H1 (cell line): ENCODE measurements at regions not wholly inside any gene's neighbourhood (a gene's known extent, or its start where the extent isn't known, plus 50 kb on each side); places are given as distances from the start of the nearest gene placed in this dataset.

Source experiments
- CTCF ChIA-PET: fragments of 300-600 bp; sonication (Branson Sonifier 250); formaldehyde crosslinking; loops from one replicate; lab custom pipeline; 2021; ENCODE audit not compliant: partially characterized antibody; lab: Charles Lee
- POLR2A ChIA-PET: fragments of 300-600 bp; sonication (Branson Sonifier 250); formaldehyde crosslinking; loops from one replicate; lab custom pipeline; 2021; ENCODE audit warnings: inconsistent platforms; ENCODE audit not compliant: partially characterized antibody; lab: Charles Lee
- DNase-seq, 2 experiments: peaks; one replicate each; pipeline versions ENCODE4 v3.0.0 to v3.0.0-alpha.2; 2010 to 2022; ENCODE audit warnings: low spot score in 2 of 2, low read depth in 1 of 2, mixed read lengths in 1 of 2
- FAIRE-seq: peaks from 2 replicates; lab custom pipeline; 2011; peaks lifted over from hg19 to GRCh38; lab: Jason Lieb, UNC
- H2AFZ ChIP-seq: 2 replicates; pipeline ENCODE4 v1.8.1; 2012; ENCODE audit warnings: low read length, inconsistent platforms
- H2AK5ac ChIP-seq: 2 replicates; pipeline ENCODE4 v1.6.1; 2013; ENCODE audit warnings: low read depth, low read length
- H2BK120ac ChIP-seq: replicated peaks from 2 replicates; pipeline ENCODE3; 2013; ENCODE audit warnings: low read depth, low read length, inconsistent platforms
- H2BK12ac ChIP-seq: 2 replicates; pipeline ENCODE4 v1.6.1; 2013; ENCODE audit warnings: low read depth, low read length
- H2BK15ac ChIP-seq: 2 replicates; pipeline ENCODE4 v1.6.1; 2013; ENCODE audit warnings: low read length
- H2BK20ac ChIP-seq: 2 replicates; pipeline ENCODE4 v1.6.1; 2013; ENCODE audit warnings: low read length
- H2BK5ac ChIP-seq: 2 replicates; pipeline ENCODE4 v1.6.1; 2013; ENCODE audit warnings: low read depth, low read length
- H3K14ac ChIP-seq: 2 replicates; pipeline ENCODE4 v1.6.1; 2013; ENCODE audit warnings: inconsistent platforms; ENCODE audit not compliant: insufficient read length
- H3K18ac ChIP-seq: 2 replicates; pipeline ENCODE4 v1.6.1; 2013; ENCODE audit warnings: low read length; ENCODE audit errors: extremely low read depth
- H3K23ac ChIP-seq: 2 replicates; pipeline ENCODE4 v1.6.1; 2013; ENCODE audit warnings: inconsistent platforms; ENCODE audit not compliant: insufficient read length
- H3K23me2 ChIP-seq: 2 replicates; pipeline ENCODE4 v1.6.1; 2013; ENCODE audit warnings: low read depth, low read length
- H3K27ac ChIP-seq: 2 replicates; pipeline ENCODE4 v1.6.1; 2011; ENCODE audit warnings: low read depth, low read length, inconsistent platforms
- H3K27me3 ChIP-seq, 4 experiments: replicated peaks in 1 of 4; 1 replicate in 1 of 4; 2 replicates in 3 of 4; pipeline versions ENCODE4 v1.6.1 to v1.8.1; 2011 to 2013; ENCODE audit warnings: low read length in 3 of 4, mild to moderate bottlenecking in 3 of 4, inconsistent platforms in 2 of 4, mixed read lengths in 2 of 4, moderate library complexity in 1 of 4; ENCODE audit not compliant: control insufficient read depth in 3 of 4, insufficient read depth in 3 of 4; ENCODE audit errors: extremely low read depth in 1 of 4
- H3K36me3 ChIP-seq, 4 experiments: 2 replicates each; pipeline versions ENCODE4 v1.6.1 to v1.8.1; 2011 to 2013; ENCODE audit warnings: mild to moderate bottlenecking in 4 of 4, low read length in 3 of 4, moderate library complexity in 2 of 4, control low read depth in 1 of 4, inconsistent platforms in 1 of 4; ENCODE audit not compliant: insufficient read depth in 4 of 4, control insufficient read depth in 2 of 4
- H3K4ac ChIP-seq: replicated peaks from 2 replicates; pipeline ENCODE3; 2013; ENCODE audit warnings: low read length, low read depth, mixed read lengths, inconsistent platforms; ENCODE audit not compliant: insufficient read length
- H3K4me1 ChIP-seq, 4 experiments: replicated peaks in 1 of 4; 1 replicate in 1 of 4; 2 replicates in 3 of 4; pipeline versions ENCODE4 v1.6.1 to v1.8.1; 2011 to 2013; ENCODE audit warnings: low read length in 3 of 4, inconsistent platforms in 2 of 4, mixed read lengths in 1 of 4; ENCODE audit not compliant: insufficient read depth in 4 of 4, control insufficient read depth in 3 of 4
- H3K4me2 ChIP-seq, 2 experiments: 2 replicates each; pipeline versions ENCODE4 v1.6.1 to v1.8.1; 2011 to 2013; ENCODE audit warnings: low read depth in 2 of 2, low read length in 2 of 2, control low read depth in 1 of 2, inconsistent platforms in 1 of 2, mild to moderate bottlenecking in 1 of 2; ENCODE audit not compliant: insufficient read depth in 1 of 2
- H3K4me3 ChIP-seq, 4 experiments: fragments of 200-600, 300-600 bp in 1 of 4; sonication (generic), shearing (Covaris generic), sonication (Bioruptor Twin) in 1 of 4; 2 replicates each; pipeline versions ENCODE4 v1.5.1 to v1.8.1; 2011 to 2016; ENCODE audit warnings: low read length in 4 of 4, low read depth in 3 of 4, control low read depth in 2 of 4, inconsistent platforms in 2 of 4, mild to moderate bottlenecking in 2 of 4, mixed read lengths in 1 of 4, moderate library complexity in 1 of 4; ENCODE audit not compliant: insufficient read depth in 2 of 4; ENCODE audit errors: extremely low read depth in 1 of 4
- H3K56ac ChIP-seq: replicated peaks from 2 replicates; pipeline ENCODE3; 2013; ENCODE audit warnings: low read depth, mild to moderate bottlenecking, mixed read lengths, low read length, inconsistent platforms; ENCODE audit not compliant: insufficient read length
- H3K79me1 ChIP-seq: 2 replicates; pipeline ENCODE4 v1.6.1; 2013; ENCODE audit warnings: low read depth, low read length, control low read depth
- H3K79me2 ChIP-seq, 2 experiments: 2 replicates each; pipeline versions ENCODE4 v1.6.1 to v1.8.1; 2012 to 2013; ENCODE audit warnings: low read length in 2 of 2, mild to moderate bottlenecking in 2 of 2, inconsistent platforms in 1 of 2; ENCODE audit not compliant: insufficient read depth in 2 of 2, control insufficient read depth in 1 of 2
- H3K9ac ChIP-seq, 4 experiments: replicated peaks in 1 of 4; 1 replicate in 1 of 4; 2 replicates in 3 of 4; pipeline versions ENCODE4 v1.6.1 to v1.8.1; 2011 to 2013; ENCODE audit warnings: low read depth in 3 of 4, low read length in 3 of 4, control low read depth in 2 of 4, mild to moderate bottlenecking in 2 of 4, moderate library complexity in 2 of 4, inconsistent platforms in 1 of 4; ENCODE audit errors: extremely low read depth in 1 of 4
- H3K9me3 ChIP-seq, 2 experiments: 2 replicates each; pipeline versions ENCODE4 v1.6.1 to v1.8.1; 2012 to 2013; ENCODE audit warnings: mild to moderate bottlenecking in 2 of 2, moderate library complexity in 2 of 2, control low read depth in 1 of 2, inconsistent platforms in 1 of 2, low read depth in 1 of 2, low read length in 1 of 2, mixed read lengths in 1 of 2; ENCODE audit not compliant: insufficient read depth in 2 of 2
- H4K20me1 ChIP-seq, 2 experiments: replicated peaks in 1 of 2; 2 replicates each; pipeline versions ENCODE3 to v1.8.1; 2011 to 2013; ENCODE audit warnings: inconsistent platforms in 2 of 2, low read length in 2 of 2, mild to moderate bottlenecking in 1 of 2; ENCODE audit not compliant: insufficient read depth in 2 of 2, control insufficient read depth in 1 of 2
- H4K5ac ChIP-seq: 2 replicates; pipeline ENCODE4 v1.6.1; 2013; ENCODE audit warnings: low read length, low read depth, mixed read lengths, inconsistent platforms; ENCODE audit not compliant: insufficient read length
- H4K8ac ChIP-seq: 2 replicates; pipeline ENCODE4 v1.8.0; 2013; ENCODE audit warnings: mild to moderate bottlenecking, moderate library complexity, low read length, inconsistent platforms; ENCODE audit not compliant: insufficient read depth; ENCODE audit errors: extremely low read depth
- H4K91ac ChIP-seq: replicated peaks from 2 replicates; pipeline ENCODE3; 2013; ENCODE audit warnings: low read length, mixed read lengths, inconsistent platforms; ENCODE audit not compliant: insufficient read length
- ATF2 ChIP-seq: IDR thresholded peaks from 2 replicates; pipeline ENCODE4 v1.6.1; 2012; ENCODE audit warnings: low read length, inconsistent platforms
- BRCA1 ChIP-seq: IDR thresholded peaks from 2 replicates; pipeline ENCODE4 v1.6.1; 2012; ENCODE audit warnings: low read depth, low read length, improper control_type of control experiment
- EZH2 ChIP-seq: fragments of 200-600 bp; sonication (generic); IDR thresholded peaks from 2 replicates; pipeline ENCODE4 v1.7.1; 2012; ENCODE audit warnings: low read depth, mild to moderate bottlenecking, moderate library complexity, low read length, inconsistent platforms; ENCODE audit not compliant: severe bottlenecking
- FOSL1 ChIP-seq: IDR thresholded peaks from 2 replicates; pipeline ENCODE4 v1.6.1; 2011; ENCODE audit warnings: mild to moderate bottlenecking, low read depth, low read length, moderate library complexity; ENCODE audit not compliant: insufficient read depth
- MAFK ChIP-seq: IDR thresholded peaks from 2 replicates; pipeline ENCODE4 v1.6.1; 2012; ENCODE audit warnings: low read depth, mild to moderate bottlenecking, improper control_type of control experiment, low read length
- PHF8 ChIP-seq: fragments of 200-600 bp; sonication (generic); conservative IDR thresholded peaks from 2 replicates; pipeline ENCODE4 v1.7.1; 2012; ENCODE audit warnings: low read depth, mild to moderate bottlenecking, inconsistent platforms, low read length, moderate library complexity
- POLR2AphosphoS5 ChIP-seq: IDR thresholded peaks from 2 replicates; pipeline ENCODE4 v1.6.1; 2011; ENCODE audit warnings: low read depth, low read length
- RBBP5 ChIP-seq: IDR thresholded peaks from 2 replicates; pipeline ENCODE4 v1.7.1; 2012; ENCODE audit warnings: low read depth, mild to moderate bottlenecking, inconsistent platforms, low read length, moderate library complexity, borderline replicate concordance
- RXRA ChIP-seq: IDR thresholded peaks from 2 replicates; pipeline ENCODE4 v1.6.1; 2011; ENCODE audit warnings: low read depth, mild to moderate bottlenecking, low read length, moderate library complexity; ENCODE audit not compliant: insufficient read depth
- SAP30 ChIP-seq: fragments of 300-600 bp; sonication (generic); IDR thresholded peaks from 2 replicates; pipeline ENCODE4 v1.7.1; 2012; ENCODE audit warnings: low read length, moderate library complexity, mild to moderate bottlenecking, inconsistent platforms; ENCODE audit not compliant: insufficient read depth, insufficient replicate concordance
- TAF1 ChIP-seq: IDR thresholded peaks from 2 replicates; pipeline ENCODE4 v1.6.1; 2011; ENCODE audit warnings: mild to moderate bottlenecking, low read depth, low read length
- TCF12 ChIP-seq: IDR thresholded peaks from 2 replicates; pipeline ENCODE4 v1.6.1; 2011; ENCODE audit warnings: low read depth, mild to moderate bottlenecking, low read length
- WGBS, 2 experiments: shearing (Covaris generic) in 1 of 2; methylation state at CpG; one replicate each; pipeline versions ENCODE4 v1.1.6 to v1.1.7; 2013 to 2015; ENCODE audit warnings: low lambda C conversion rate in 2 of 2, mixed read lengths in 2 of 2, inconsistent platforms in 1 of 2, low coverage in 1 of 2, missing lambda C conversion rate in 1 of 2; ENCODE audit not compliant: insufficient replicate concordance in 2 of 2, insufficient coverage in 1 of 2, insufficient read length in 1 of 2; ENCODE audit errors: extremely low coverage in 1 of 2, missing lambda C conversion rate in 1 of 2; 5-methylcytosine and 5-hydroxymethylcytosine counted together

DNA sequence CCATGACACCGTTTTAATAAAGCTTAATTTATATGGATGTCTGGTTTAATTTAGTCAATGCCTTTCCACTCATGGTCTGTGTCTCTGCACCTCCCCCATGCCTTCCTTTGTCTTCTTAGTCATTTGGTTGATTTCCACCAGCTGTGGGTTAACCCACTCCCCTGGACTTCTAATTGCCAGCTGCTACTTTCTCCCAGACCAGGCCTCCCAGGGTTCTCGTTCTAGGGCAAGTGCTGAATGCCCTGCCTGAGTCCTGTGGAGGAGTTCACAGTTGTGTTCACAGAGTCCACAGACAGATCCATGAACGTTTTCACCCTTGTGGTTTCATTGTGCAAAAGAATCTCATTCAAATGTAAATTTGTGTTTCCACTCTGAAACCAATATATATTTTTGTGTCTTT, 243.4 kb downstream of the NUF2 start:
- DNase-seq (no peak), FAIRE-seq (no peak)
- H2AFZ ChIP-seq, result no peak overlapping the region
- H4K5ac ChIP-seq, result no peak overlapping the region
- peak overlapping the region; percentile 95 for H2BK120ac ChIP-seq
- H3K23me2 ChIP-seq, result no peaks in the 10 kb centered on the region
- H2BK5ac ChIP-seq, result peak overlapping the region; percentile 89; the same call in 1 of the 2 replicates
- peaks cover 0 to 27% (median 7%) of the 10 kb centered on the region in 4 experiments; a peak in 3 of 7 replicates for H3K4me1 ChIP-seq
- no peaks in the 10 kb centered on the region for H3K9me3 ChIP-seq
- H2BK15ac ChIP-seq, result no peak overlapping the region
- no peak overlapping the region for H3K4me3 ChIP-seq
- no peak overlapping the region for H3K23ac ChIP-seq
- no peak overlapping the region; a peak in 1 of 7 replicates for H3K9ac ChIP-seq
- H2BK20ac ChIP-seq, result peak overlapping the region; percentile 64; the same call in 1 of the 2 replicates
- no peaks in the 10 kb centered on the region for H3K79me2 ChIP-seq
- H3K27me3 ChIP-seq, result peaks cover 0 to 3% (median under 1%) of the 10 kb centered on the region in 4 experiments; a peak in 3 of 7 replicates
- 0 out of 4 replicates have a peak overlapping the region, but pooled peaks of 1 of the 2 experiments have one; percentile 12 for H3K4me2 ChIP-seq
- H4K20me1 ChIP-seq, result no peaks in the 10 kb centered on the region
- ChIA-PET POLR2A (no interaction called here), CTCF (interaction anchor here (1.1 to 1.8 kb wide), 2 partner anchors 28 to 308 kb away, joined by 3 to 5 read pairs; no protein-coding TSS in a partner anchor)
- H3K56ac ChIP-seq, result no peak overlapping the region
- no peaks in the 10 kb centered on the region for H3K36me3 ChIP-seq
- no peak overlapping the region for H3K14ac ChIP-seq
- WGBS, 2 experiments, result 56% methylated on average over 3 of the region's 3 CpGs; no CpG with 5 or more reads in 1 of the 2 experiments
- H3K18ac ChIP-seq, result peak overlapping the region; percentile 34; the same call in 1 of the 2 replicates
- no peaks in the 10 kb centered on the region for H3K79me1 ChIP-seq
- H4K91ac ChIP-seq, result peak overlapping the region; percentile 93
- H2AK5ac ChIP-seq, result 0 out of 2 replicates have a peak overlapping the region, but pooled peaks have one; percentile 33
- peak overlapping the region; percentile 76; the same call in 1 of the 2 replicates for H2BK12ac ChIP-seq
- peak overlapping the region; percentile 19; the same call in 1 of the 2 replicates for H3K27ac ChIP-seq
- peak overlapping the region; percentile 42; the same call in 1 of the 2 replicates for H4K8ac ChIP-seq
- no peak overlapping the region for H3K4ac ChIP-seq
- TF ChIP-seq ATF2, result no peak; the same call in 1 of the 2 replicates
- TF ChIP-seq TCF12, result no peak
- no peak for TF ChIP-seq TAF1
- no peak for TF ChIP-seq EZH2
- TF ChIP-seq MAFK, result no peak
- no peak for TF ChIP-seq FOSL1
- no peak for TF ChIP-seq RBBP5
- TF ChIP-seq RXRA, result no peak
- no peak for TF ChIP-seq PHF8
- no peak for TF ChIP-seq SAP30
- TF ChIP-seq BRCA1, result no peak
- TF ChIP-seq POLR2AphosphoS5, result no peak
